NCI-H1048 (cell line): ENCODE measurements at regions not wholly inside any gene's neighbourhood (a gene's known extent, or its start where the extent isn't known, plus 50 kb on each side); places are given as distances from the start of the nearest gene placed in this dataset.
"Not testable (repeated sequence)": the region's sequence is repeated elsewhere in the genome, so short reads cannot be mapped to it uniquely, and the experiment has no call there.

ENCODE experiments used
- DNase-seq: peaks from one replicate; lab custom pipeline; 2025; lab: John Stamatoyannopoulos, UW

DNA sequence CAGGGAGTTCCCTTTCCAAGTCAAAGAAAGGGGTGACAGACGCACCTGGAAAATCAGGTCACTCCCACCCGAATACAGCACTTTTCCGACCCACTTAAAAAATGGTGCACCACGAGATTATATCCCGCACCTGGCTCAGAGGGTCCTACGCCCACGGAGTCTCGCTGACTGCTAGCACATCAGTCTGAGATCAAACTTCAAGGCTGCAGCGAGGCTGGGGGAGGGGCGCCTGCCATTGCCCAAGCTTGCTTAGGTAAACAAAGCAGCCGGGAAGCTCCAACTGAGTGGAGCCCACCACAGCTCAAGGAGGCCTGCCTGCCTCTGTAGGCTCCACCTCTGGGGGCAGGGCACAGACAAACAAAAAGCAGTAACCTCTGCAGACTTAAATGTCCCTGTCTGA, 277.8 kb upstream of the ARHGAP42 start:
- DNase-seq, result not testable (repeated sequence)

- DNase-seq, result no peak
Measured at GRCh38 chr11:100419518-100419917, 267.6 kb upstream of the ARHGAP42 start.

- DNase-seq, result no peak
Measured at GRCh38 chr11:100434821-100435641, 252.1 kb upstream of the ARHGAP42 start.

GRCh38 chr11:100438376-100438775, 248.7 kb upstream of the ARHGAP42 start:
- DNase-seq, result no peak

DNA sequence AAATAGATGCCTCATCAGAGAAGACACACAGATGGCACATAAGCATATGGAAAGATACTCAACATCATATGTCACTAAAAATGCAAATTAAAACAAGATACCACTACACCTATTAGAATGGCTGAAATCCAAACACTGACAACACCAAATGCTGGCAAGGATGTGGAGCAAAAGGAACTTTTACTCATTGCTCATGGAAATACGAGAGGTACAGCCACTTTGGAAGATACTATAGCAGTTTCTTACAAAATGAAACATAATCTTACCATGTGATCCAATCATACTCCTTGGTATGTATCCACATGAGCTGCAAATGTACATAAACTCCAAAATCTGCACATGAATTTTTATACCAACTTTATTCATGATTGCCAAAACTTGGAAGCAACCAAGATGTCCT, 246.0 kb upstream of the ARHGAP42 start:
- no peak for DNase-seq

DNA sequence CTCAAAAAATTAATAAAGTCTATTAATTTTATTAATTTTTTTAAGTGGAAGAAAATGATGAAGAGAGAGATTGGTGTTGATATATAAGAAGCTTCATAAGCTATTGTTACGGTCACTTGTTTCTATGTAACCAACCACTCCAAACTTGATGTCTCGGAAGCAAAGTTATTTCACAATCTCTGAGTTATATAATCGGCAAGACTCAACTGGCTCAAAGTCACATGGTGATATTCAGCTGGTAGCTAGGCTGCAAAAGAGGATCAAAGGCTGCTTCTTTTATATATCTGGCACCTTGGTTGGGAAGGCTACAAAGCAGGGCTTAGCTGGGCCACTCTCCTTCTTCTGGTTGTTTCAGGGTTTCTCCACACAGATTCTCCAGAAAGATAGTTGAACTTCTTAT, 245.1 kb upstream of the ARHGAP42 start:
- DNase-seq, result no peak

DNA sequence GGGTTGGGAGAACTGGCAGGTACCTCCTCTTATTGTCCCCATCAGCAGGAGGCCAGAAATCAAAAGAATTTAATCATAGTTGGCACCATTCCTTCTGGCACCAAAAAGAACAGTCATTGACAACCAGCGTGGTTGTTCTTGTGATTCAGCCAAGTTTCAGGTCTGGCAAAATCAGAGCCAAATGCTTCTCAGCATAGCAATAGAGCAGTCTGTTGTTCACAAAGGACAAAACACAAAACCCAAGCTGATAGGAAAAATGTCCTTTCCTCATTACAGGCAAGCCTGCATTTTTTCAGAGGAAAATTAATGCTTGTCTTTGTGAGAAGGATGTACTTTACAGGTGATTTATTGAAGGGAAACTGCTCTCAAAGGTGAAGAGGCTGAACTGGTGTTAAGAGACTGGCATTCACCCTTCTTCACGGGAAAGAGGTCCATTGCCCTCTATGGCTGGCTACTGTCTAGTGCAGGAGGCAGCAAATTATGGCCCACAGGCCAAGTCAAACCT, 241.8 kb upstream of the ARHGAP42 start:
- DNase-seq, result no peak

- DNase-seq, result not testable (repeated sequence)
Measured at GRCh38 chr11:100451801-100452460, 235.2 kb upstream of the ARHGAP42 start.

DNA sequence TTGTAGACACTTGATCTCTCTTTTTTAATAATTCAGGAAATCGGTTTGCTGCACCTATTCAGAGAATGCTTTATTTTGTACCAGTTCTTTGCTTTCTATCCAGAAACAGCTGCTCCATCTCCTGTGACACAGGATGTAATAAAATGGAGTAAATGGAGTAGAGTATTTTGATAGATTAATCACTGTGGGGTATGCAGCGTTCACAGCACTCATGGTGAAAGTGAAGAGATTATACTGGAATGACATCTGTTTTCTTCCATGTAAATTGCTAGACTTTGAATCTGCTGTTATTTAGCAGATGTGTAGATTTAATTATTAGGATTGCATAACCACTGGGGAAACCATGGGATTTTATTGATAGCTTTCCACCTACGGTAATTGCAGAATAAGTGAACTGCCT, 227.3 kb upstream of the ARHGAP42 start:
- DNase-seq, result no peak

DNA sequence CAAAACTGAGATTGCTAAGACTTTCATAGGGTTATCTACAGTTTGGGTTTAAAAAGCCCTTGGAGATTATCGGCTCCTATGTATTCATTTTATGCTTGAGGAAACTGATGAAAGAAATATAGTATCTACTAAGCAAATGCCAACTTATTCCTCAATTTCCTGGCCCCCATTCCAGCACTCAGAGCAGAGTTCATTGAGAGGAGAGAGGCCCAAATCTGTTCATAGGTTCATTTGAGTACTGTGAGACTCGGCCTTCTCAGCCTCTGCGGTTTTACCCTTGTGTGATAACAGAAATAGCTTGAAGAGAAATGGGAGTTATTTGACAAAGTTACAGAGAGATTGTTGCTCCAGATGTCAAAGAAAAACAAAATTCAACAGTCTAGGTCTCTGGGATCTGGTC, 226.7 kb upstream of the ARHGAP42 start:
- DNase-seq, result no peak

- DNase-seq, result no peak
Measured at GRCh38 chr11:100467821-100468508, 219.1 kb upstream of the ARHGAP42 start.

DNA sequence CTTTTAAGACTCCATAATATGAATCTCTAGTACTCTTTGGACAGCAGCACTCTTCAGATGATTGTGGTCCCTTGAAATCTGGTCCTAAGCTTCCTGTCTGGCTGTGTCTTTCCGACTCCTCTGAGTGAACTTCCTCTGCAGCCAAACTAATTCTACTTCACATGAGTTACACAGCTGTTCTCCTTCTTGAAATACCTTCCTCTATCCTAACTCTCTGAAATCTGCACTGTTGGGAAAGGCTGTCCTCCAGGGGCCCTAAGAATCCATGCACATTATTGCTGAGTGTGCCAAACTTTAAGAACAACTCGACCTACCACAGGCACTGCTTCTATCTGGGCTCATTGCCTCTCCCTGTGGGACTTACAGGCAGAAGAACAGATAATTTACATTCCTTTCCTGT, 217.3 kb upstream of the ARHGAP42 start:
- DNase-seq, result no peak

DNA sequence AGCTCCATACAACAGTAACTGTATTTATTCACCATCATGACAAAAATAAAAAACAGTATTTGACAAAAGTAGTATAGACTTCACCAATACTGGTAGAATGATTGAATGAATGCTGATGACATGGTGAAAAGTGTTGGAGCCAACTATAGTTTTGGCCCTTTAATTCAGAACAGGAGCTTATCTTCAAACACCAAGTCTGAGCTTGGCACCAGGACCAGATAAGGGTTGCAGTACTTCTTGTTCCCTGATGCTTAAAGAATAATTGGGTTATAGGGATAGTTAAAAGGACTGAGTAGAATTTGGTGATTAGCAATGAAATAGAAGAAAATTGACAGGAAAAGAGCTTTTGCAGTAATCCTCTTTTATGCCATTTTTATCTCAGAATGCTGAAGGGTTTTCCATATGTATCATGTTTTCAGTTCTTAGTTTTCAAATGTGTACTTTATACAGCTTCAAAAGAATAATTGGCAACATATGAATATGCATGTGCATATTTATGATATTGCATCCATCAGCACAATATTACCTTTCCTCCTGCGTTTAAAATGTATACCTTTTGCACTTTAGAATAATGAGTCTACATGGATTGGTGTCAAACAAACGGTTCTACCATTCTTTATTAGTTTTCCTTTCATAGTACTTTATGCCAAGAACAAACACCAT, 214.2 kb upstream of the ARHGAP42 start:
- DNase-seq, result no peak

GRCh38 chr11:100473390-100473740, 213.7 kb upstream of the ARHGAP42 start:
- no peak for DNase-seq

- DNase-seq, result no peak
Measured at GRCh38 chr11:100484948-100485347, 202.1 kb upstream of the ARHGAP42 start.

DNA sequence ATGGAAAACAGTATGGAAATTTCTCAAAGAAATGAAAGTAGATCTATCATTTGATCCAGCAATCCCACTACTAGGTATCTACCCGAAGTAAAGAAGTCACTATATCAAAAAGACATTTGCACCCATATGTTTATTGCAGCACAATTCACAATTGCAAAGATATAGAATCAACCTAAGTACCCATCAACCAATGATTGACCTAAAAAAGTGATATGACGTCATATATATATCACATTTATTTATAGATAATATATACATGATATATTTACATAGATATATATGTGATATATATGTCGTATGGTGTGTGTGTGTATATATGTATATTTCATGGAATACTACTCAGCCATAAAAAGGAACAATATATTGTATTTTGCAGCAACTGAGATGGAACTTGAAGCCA, 188.3 kb upstream of the ARHGAP42 start:
- no peak for DNase-seq

GRCh38 chr11:100501450-100501849, 185.6 kb upstream of the ARHGAP42 start:
- no peak for DNase-seq

GRCh38 chr11:100512475-100512874, 174.6 kb upstream of the ARHGAP42 start:
- no peak for DNase-seq

DNA sequence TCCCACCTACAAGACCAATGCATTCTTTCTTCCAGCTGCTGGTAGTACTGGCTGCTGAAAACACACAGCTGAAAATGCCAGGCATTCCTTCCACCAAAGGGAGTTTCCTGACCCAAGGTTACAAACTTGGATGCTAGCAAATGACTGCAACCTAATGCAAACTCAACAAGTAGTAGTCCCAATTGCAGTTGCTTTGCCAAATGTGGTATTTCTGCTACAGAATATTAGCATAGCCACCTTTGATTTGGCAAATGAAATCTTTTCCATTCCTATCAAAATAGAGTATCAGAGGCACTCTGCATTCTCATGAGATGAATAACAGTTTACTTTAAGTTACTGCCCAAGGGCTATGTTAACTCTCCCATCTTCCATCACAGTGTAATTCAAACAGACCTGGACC, 172.0 kb upstream of the ARHGAP42 start:
- DNase-seq, result no peak

GRCh38 chr11:100525197-100525596, 161.9 kb upstream of the ARHGAP42 start:
- DNase-seq, result no peak

GRCh38 chr11:100525635-100526034, 161.5 kb upstream of the ARHGAP42 start:
- no peak for DNase-seq

GRCh38 chr11:100528872-100529416, 158.1 kb upstream of the ARHGAP42 start:
- no peak for DNase-seq
